PC-3 (cell line): ENCODE measurements at regions not wholly inside any gene's neighbourhood (a gene's known extent, or its start where the extent isn't known, plus 50 kb on each side); places are given as distances from the start of the nearest gene placed in this dataset.
"Not testable (repeated sequence)": the region's sequence is repeated elsewhere in the genome, so short reads cannot be mapped to it uniquely, and the experiment has no call there.

ENCODE experiments used
- ATAC-seq: fragments of 200-7000 bp; cut with Tn5 transposase; 2 replicates; pipeline ENCODE4 v1.9.1; 2020; ENCODE audit warnings: mild to moderate bottlenecking, moderate library complexity
- BruUV-seq: library from RNA; stranded (reverse); fragments of 400-500 nt; replicated peaks from 2 replicates; lab custom pipeline; 2021; lab: Mats Ljungman, UMichigan
- CTCF ChIA-PET: fragments of 300-600 bp; sonication (Branson Sonifier 250); formaldehyde crosslinking; loops from one replicate; lab custom pipeline; 2022; ENCODE audit warnings: antibody characterized with exemption; lab: Charles Lee
- POLR2A ChIA-PET: fragments of 300-600 bp; sonication (Branson Sonifier 250); formaldehyde crosslinking; loops from one replicate; lab custom pipeline; 2022; ENCODE audit warnings: antibody characterized with exemption; ENCODE audit not compliant: unreplicated experiment; lab: Charles Lee
- DNase-seq: peaks from one replicate; pipeline ENCODE4 v3.0.0-alpha.2; 2015
- H2AFZ ChIP-seq: fragments of 300-600 bp; sonication (generic); 2 replicates; pipeline ENCODE4 v1.6.0; 2016; ENCODE audit warnings: antibody characterized with exemption, low read length
- H3F3A ChIP-seq: fragments of 300-600 bp; sonication (generic); one replicate; pipeline ENCODE4 v1.6.0; 2017; ENCODE audit warnings: antibody characterized with exemption, low read length, control low read depth, mild to moderate bottlenecking; ENCODE audit not compliant: unreplicated experiment
- H3K27ac ChIP-seq: fragments of 300-600 bp; sonication (generic); 2 replicates; pipeline ENCODE4 v1.5.1; 2016; ENCODE audit warnings: mild to moderate bottlenecking, low read length
- H3K27me3 ChIP-seq: fragments of 300-600 bp; sonication (generic); 2 replicates; pipeline ENCODE4 v1.6.1; 2016; ENCODE audit warnings: low read length, mixed read lengths
- H3K36me3 ChIP-seq: fragments of 300-600 bp; sonication (generic); 2 replicates; pipeline ENCODE4 v1.6.1; 2016; ENCODE audit warnings: low read depth, mixed run types, low read length, mixed read lengths
- H3K4me1 ChIP-seq: fragments of 300-600 bp; sonication (generic); 2 replicates; pipeline ENCODE4 v1.5.1; 2016; ENCODE audit warnings: low read length; ENCODE audit not compliant: insufficient read depth
- H3K4me2 ChIP-seq: fragments of 300-600 bp; sonication (generic); 2 replicates; pipeline ENCODE4 v1.6.0; 2016; ENCODE audit warnings: low read length
- H3K4me3 ChIP-seq: fragments of 300-600 bp; sonication (generic); 2 replicates; pipeline ENCODE4 v1.5.1; 2016; ENCODE audit warnings: mild to moderate bottlenecking, low read length, mixed read lengths
- H3K79me2 ChIP-seq: fragments of 300-600 bp; sonication (generic); 2 replicates; pipeline ENCODE4 v1.6.1; 2017; ENCODE audit warnings: low read length, mixed read lengths
- H3K9ac ChIP-seq: fragments of 300-600 bp; sonication (generic); 2 replicates; pipeline ENCODE4 v1.6.0; 2016; ENCODE audit warnings: mild to moderate bottlenecking, low read length
- H3K9me2 ChIP-seq: fragments of 300-600 bp; sonication (generic); replicated peaks from 2 replicates; pipeline ENCODE4 v1.6.1; 2016; ENCODE audit warnings: mixed run types, low read length, mixed read lengths
- H3K9me3 ChIP-seq: fragments of 300-600 bp; sonication (generic); 2 replicates; pipeline ENCODE4 v1.6.1; 2016; ENCODE audit warnings: low read length, mixed read lengths
- H4K20me1 ChIP-seq: fragments of 300-600 bp; sonication (generic); 2 replicates; pipeline ENCODE4 v1.6.1; 2016; ENCODE audit warnings: low read length, mixed read lengths
- intact Hi-C: fragments of 100-400 bp; cut with micrococcal nuclease; formaldehyde crosslinking; loops from 2 replicates; pipeline ENCODE4 v1.9.0; 2023

- H3K27me3 ChIP-seq, H3K4me2 ChIP-seq, H3K4me3 ChIP-seq, POLR2A ChIA-PET, BruUV-seq, H3K9ac ChIP-seq, DNase-seq, H3K4me1 ChIP-seq, CTCF ChIA-PET, H3F3A ChIP-seq, H3K9me3 ChIP-seq, intact Hi-C loops, H3K9me2 ChIP-seq, H3K79me2 ChIP-seq, H3K36me3 ChIP-seq, H3K27ac ChIP-seq, ATAC-seq, H2AFZ ChIP-seq, H4K20me1 ChIP-seq: not testable (repeated sequence)
These were observed 126.6 kb downstream of the FAM72C start for GRCh38 chr1:143845193-143845592.

GRCh38 chr1:143842058-143842457, 129.7 kb downstream of the FAM72C start:
- H3K27ac ChIP-seq, DNase-seq, H3K9ac ChIP-seq, H3F3A ChIP-seq, ATAC-seq, H3K36me3 ChIP-seq, H3K4me1 ChIP-seq, H3K9me2 ChIP-seq, H3K27me3 ChIP-seq, H3K9me3 ChIP-seq, H3K4me2 ChIP-seq, CTCF ChIA-PET, intact Hi-C loops, H3K4me3 ChIP-seq, H3K79me2 ChIP-seq, BruUV-seq, H2AFZ ChIP-seq, H4K20me1 ChIP-seq, POLR2A ChIA-PET: not testable (repeated sequence)

- H3K27me3 ChIP-seq, ATAC-seq, H3K27ac ChIP-seq, DNase-seq, H3K4me2 ChIP-seq, H3K9ac ChIP-seq, H2AFZ ChIP-seq, H3K9me3 ChIP-seq, H3F3A ChIP-seq, intact Hi-C loops, H3K36me3 ChIP-seq, H3K79me2 ChIP-seq, H3K4me1 ChIP-seq, H3K9me2 ChIP-seq, BruUV-seq, H4K20me1 ChIP-seq, CTCF ChIA-PET, H3K4me3 ChIP-seq, POLR2A ChIA-PET: not testable (repeated sequence)
These were observed 132.6 kb downstream of the FAM72C start for GRCh38 chr1:143839182-143839581.

GRCh38 chr1:143838598-143838929, 133.2 kb downstream of the FAM72C start:
- H3K4me1 ChIP-seq, H3K9me2 ChIP-seq, H4K20me1 ChIP-seq, CTCF ChIA-PET, H3K79me2 ChIP-seq, H3F3A ChIP-seq, H3K9ac ChIP-seq, ATAC-seq, H3K4me3 ChIP-seq, intact Hi-C loops, BruUV-seq, H3K9me3 ChIP-seq, H3K27me3 ChIP-seq, DNase-seq, H3K36me3 ChIP-seq, POLR2A ChIA-PET, H2AFZ ChIP-seq, H3K27ac ChIP-seq, H3K4me2 ChIP-seq: not testable (repeated sequence)

- H3K27me3 ChIP-seq, H3K9me3 ChIP-seq, H3F3A ChIP-seq, BruUV-seq, H2AFZ ChIP-seq, H3K4me1 ChIP-seq, H3K9ac ChIP-seq, H4K20me1 ChIP-seq, H3K27ac ChIP-seq, H3K4me2 ChIP-seq, H3K4me3 ChIP-seq, H3K79me2 ChIP-seq, intact Hi-C loops, DNase-seq, POLR2A ChIA-PET, CTCF ChIA-PET, ATAC-seq, H3K9me2 ChIP-seq, H3K36me3 ChIP-seq: not testable (repeated sequence)
These were observed 133.7 kb downstream of the FAM72C start for GRCh38 chr1:143837924-143838597.

GRCh38 chr1:143833376-143833775, 138.4 kb downstream of the FAM72C start:
- H3K36me3 ChIP-seq, ATAC-seq, H3K9ac ChIP-seq, DNase-seq, CTCF ChIA-PET, H3K4me1 ChIP-seq, H3K79me2 ChIP-seq, H3K4me3 ChIP-seq, H3F3A ChIP-seq, H4K20me1 ChIP-seq, POLR2A ChIA-PET, H3K9me2 ChIP-seq, H2AFZ ChIP-seq, H3K27me3 ChIP-seq, H3K4me2 ChIP-seq, BruUV-seq, H3K27ac ChIP-seq, H3K9me3 ChIP-seq, intact Hi-C loops: not testable (repeated sequence)

- intact Hi-C loops, H3K36me3 ChIP-seq, H3K27me3 ChIP-seq, H3K9ac ChIP-seq, H3K4me3 ChIP-seq, H3K4me2 ChIP-seq, ATAC-seq, H3K9me2 ChIP-seq, H3K79me2 ChIP-seq, DNase-seq, H3K4me1 ChIP-seq, POLR2A ChIA-PET, H2AFZ ChIP-seq, H4K20me1 ChIP-seq, H3K9me3 ChIP-seq, BruUV-seq, CTCF ChIA-PET, H3K27ac ChIP-seq, H3F3A ChIP-seq: not testable (repeated sequence)
These were observed 139.4 kb downstream of the FAM72C start for GRCh38 chr1:143832379-143832716.
